GM19372 (cell line): ENCODE measurements at regions not wholly inside any gene's neighbourhood (a gene's known extent, or its start where the extent isn't known, plus 50 kb on each side); places are given as distances from the start of the nearest gene placed in this dataset.
"Not testable (repeated sequence)": the region's sequence is repeated elsewhere in the genome, so short reads cannot be mapped to it uniquely, and the experiment has no call there.

Experiments
- ATAC-seq: cut with Tn5 transposase; IDR thresholded peaks from one replicate; pipeline ENCODE4 v1.9.1; 2021; ENCODE audit warnings: mild to moderate bottlenecking, low read depth, moderate library complexity; ENCODE audit not compliant: unreplicated experiment

DNA sequence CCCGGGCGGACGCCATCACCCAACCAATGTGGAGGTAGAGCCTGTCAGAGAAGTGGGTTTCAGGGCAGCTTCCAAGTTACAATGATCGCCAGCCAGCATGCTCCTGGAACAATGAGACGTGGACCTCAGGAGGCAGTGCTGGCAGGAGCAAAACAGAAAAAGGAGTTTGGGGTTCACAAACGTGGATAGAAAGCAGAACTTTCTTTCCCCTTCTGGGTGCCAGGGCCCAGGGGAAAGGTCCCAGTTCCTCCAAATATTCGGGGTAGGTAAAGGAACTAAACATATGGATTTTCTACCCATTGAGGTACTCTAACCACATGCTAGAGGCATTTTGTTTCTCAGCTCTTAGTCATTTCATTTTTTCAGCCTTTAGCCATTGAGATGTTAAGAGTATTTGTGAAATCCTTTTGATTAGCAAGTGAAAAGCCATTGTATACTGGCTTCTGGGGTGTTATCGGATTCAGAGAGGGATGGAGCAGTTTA is 488.4 kb upstream of the ADGRL2 start:
- no peak for ATAC-seq

DNA sequence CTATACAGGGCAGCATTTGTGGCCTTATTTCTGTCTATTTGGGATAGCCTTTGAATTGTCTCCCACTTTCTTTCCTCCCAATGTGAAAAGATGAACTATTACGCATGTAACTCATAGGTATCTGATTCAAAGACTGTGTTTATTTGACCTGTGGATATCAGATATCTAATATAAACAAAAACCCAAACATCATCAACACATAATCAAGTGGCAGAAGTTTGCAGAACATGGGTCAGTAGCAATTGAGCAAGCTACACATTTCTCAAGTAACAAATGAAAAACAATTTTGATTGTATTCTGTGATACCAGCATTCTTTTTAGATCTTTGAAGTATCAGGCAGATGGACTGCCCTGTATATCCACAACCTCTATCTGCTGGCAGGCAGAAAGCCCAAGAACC is 490.5 kb upstream of the ADGRL2 start:
- ATAC-seq: no peak

DNA sequence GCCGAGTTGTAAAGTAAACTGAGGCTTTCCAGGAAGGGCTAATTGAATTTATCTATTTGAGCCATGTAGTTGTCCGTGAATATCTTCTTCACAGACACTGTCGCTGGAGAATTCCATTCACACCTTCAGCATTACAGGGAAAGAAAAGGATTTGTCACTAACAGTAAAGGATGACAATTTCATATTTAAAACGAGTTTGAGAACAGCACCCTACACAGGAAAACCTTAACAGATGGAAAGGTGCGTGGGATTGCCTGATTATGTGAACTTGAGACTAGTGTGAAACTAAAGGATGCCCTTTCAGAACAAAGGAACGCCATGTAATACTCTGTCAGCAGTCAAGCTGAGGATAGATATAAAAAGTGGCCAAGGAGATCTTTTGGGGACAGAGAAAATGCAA is 492.5 kb upstream of the ADGRL2 start:
- ATAC-seq: no peak

DNA sequence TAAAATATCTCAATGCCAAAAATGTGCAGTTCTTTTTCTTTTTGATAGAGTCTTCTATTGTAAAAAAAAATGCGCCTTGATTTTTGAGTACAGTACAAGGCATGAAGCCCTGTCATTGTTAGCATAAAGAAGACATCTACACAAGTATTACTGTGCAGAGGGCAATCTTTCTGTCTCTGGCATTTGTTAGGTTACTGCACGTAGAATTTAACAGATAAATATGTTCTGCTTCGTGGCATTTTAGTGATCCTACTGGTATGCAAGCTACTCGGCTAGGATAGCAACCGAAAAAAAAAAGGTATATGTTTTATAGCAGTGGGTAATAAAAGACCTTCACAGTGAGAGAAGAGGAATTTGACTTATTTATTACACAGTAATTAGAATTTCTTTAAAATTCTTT is 492.9 kb upstream of the ADGRL2 start:
- no peak for ATAC-seq

DNA sequence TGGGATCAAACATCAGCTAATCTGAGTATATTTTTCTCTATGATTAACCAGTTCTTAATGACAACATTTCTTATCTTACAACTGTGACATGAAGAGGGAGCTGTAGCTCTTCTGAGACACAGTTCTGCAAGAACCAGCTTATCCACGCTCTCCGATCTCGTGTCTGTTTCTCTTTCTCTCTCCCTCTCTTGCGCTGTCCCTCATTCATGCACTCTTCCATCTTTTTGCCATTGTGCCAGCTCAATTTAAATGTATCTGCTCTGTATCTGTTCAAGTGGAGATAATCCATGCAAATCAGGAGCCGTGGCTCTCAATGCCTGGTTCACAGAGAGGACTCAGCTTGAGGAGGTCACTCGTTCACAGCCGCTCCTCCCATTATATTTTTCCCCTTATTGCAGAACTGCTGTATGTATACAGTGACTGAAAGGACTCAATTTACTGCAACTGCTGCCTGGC is 494.7 kb upstream of the ADGRL2 start:
- peak; percentile 58 for ATAC-seq

DNA sequence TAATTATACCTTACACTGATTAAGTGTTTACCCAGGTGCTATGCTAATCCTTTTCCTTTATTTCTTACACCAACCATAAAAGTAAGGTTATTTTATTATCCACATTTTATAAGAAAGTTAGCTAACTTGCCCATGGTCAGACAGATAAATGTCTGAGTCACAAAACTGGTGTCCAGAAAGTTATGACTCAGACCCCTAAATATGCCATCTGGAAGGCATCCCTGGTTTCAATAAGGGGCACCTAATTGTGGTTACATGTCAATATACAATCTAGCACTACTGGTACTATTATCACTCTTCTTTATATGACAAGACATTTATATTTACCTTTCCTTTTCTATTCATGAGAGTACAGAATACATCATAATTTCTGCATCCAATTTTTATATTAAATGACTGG is 496.5 kb upstream of the ADGRL2 start:
- no peak for ATAC-seq

DNA sequence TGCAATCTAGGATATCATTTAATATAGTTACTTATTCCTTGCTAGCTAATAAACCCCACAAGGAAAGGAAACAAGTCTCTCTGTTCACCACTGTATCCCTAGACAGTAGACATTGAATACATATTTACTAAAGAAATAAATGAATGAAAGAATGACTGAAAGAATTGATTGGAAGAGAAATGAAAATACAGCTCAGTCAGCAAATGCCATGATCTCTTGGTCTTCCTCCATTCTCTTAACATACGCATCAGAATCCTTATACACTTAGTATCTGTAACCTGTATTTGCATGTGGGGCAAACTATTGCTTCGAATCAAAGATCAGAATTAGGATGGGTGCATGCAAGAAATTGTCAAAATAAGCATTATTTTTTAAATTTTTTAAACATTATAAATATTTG is 500.8 kb upstream of the ADGRL2 start:
- ATAC-seq: no peak

DNA sequence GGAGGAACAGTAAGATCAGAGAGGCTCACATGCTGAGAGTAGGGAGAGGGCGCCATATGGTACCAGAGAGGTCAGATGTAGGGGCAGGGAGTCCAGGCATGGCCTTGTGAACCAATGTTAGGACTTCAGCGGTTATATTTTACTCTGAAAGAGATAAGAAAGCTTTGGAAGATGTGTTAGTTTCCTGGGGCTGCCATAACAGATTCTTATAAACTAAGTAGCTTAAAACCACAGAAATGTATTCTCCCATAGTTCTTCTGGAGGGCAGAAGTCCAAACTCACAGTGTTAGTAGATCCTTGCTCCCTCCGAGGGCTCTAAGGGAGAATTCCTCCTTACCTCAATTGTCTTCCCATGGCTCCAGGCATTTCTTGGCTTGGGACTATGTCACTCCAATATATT is 502.5 kb upstream of the ADGRL2 start:
- no peak for ATAC-seq

DNA sequence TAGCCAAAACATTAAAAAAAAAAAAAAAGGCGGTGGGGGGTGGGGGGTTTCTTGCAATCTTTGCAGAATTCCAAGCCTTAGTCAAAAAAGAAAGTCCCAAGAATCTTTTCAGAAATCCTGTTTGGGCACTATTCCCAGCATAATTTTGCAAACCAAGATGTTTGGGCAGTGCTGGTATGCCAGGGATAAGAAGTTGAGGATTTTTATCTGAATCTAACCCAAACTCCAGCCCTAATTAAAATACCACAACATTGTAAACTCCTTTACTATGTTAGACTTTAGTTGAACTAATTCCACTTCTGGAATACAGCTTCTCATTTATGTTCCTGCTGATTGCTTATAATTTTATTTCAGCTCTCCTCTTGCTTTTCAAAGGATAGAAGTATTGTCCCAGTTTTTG is 504.1 kb upstream of the ADGRL2 start:
- ATAC-seq: no peak

DNA sequence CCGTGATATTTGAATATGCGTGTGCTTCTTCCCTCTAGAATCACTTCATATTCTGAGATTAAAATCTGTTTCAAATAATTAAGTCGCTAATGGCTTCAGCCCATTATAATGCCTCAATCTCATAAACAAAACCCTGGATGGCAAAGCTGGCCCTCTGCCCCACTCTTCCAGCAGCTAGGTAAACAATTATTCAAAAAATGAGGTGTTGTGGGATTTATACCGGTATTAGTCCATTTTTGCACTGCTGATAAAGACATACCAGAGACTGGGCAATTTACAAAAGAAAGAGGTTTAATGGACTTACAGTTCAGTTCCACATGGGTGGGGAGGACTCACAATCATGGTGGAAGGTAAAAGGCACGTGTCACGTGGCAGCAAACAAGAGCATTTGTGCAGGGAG is 510.4 kb upstream of the ADGRL2 start:
- ATAC-seq: no peak

DNA sequence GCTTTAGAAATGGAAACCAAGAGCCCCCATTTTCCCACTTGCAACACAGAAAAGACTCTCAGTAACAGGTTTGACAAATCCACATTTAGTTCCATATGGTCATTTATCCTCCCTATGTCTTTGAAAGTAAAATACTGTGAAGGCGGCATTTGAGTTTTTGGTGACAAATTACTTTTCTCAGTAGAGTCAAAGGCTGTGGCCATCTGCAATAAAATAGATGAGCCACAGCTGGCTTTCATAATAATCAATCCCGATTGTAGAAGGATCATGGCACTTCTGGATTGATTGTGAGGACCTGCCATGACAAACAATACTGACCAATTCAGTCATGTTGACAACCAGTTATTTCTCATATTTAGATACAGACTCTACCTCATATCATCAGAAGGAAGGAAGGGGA is 512.0 kb upstream of the ADGRL2 start:
- ATAC-seq: no peak

DNA sequence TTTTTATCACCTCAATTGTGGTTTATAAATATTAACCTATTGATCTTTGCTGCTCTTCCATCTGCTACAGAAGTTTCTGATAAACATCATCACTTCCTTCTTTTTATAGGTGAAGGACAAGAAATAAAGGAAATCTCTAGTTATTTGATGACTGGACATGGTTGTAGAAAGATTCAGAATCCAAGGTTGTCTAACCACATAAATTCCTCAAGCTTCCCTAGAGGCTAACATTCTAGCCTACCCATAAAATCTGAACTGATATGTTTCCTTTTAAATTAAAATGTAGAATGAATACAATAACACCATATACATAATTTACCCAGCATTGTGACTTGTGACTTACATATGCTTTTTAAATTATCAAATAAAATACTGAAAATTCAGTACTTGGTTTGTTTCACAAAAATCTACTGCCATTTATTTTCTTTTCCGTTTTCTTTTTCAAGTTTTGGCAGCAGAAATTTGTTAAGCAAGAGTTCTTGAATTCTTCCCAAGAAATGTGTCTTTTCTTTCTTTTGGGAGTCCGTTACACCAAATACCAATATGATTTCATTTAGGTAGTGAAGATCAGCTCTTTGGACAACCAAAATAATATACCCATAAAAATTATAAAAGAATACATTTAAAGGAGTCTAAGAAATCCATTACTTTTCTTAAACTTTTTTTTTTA is 513.2 kb upstream of the ADGRL2 start:
- no peak for ATAC-seq

DNA sequence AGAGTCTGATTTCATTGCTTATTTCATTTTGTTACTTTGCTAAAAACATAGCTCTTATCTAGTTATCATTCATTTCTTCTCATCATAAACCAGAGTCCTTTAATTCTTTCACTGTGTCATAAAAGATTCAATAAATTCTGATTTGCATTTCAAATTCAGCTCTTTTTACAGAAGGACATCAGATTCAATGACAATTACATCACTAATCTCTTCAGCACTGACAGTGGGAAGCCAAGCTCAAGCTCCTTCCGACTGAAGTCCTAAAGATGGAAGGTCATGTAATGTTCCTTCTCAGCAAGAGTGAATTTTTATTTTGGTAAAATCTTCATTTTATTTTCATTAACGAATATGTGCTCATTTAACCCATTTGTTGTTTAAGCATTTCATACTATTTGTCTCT is 530.7 kb upstream of the ADGRL2 start:
- no peak for ATAC-seq

DNA sequence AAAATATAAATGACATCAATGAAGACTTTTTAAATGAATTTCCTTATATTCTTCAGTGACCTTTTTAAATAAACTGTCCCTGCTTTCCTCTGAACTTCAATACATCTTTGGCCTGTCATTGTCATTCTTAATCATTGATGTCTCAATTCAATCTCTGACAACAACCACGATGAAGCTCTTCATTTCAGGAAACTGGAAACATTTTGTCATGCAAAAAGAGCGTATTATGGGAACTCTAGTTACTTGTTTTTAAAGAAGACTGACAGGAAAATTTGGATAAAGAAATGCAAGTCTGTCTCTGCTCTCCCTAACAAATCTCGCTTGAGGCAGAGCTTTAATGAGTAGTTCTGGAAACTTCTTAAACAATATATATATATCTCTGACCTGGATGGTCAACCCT is 535.8 kb upstream of the ADGRL2 start:
- ATAC-seq: no peak

DNA sequence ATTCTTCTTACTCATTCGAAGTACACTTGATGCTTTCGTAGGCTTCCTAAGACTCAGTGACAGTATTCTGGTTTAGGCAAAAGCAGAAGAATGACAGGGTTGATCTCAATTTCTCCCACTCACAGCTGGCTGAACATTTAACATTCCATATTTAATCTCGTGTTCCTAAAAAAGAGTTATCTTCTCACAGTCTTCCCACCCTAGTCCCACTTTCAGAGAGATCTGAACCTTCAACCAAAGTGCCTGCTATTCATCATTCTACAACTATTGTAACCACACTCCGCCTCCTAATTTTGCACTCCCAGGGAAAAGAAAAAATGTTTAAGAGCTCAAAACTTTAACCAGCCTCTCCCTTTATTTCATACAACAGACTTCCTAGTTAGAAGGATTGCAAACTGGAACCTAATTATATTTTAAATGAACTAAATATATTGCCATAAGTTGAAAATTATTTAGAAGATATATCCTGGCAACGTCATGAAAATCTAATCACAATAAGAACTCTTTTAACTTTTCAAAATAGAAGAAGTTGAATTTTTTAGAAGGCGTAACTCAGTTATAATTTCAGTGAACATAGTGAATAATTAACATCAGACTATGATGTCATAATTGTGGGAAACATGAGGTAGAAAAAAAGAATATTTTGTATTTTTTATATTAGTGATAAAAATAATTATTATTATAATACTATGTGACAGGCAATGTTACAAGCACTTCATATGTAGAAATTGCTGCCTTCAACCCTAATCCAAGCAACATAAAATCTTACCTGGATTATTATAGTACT is 540.9 kb upstream of the ADGRL2 start:
- ATAC-seq: no peak

DNA sequence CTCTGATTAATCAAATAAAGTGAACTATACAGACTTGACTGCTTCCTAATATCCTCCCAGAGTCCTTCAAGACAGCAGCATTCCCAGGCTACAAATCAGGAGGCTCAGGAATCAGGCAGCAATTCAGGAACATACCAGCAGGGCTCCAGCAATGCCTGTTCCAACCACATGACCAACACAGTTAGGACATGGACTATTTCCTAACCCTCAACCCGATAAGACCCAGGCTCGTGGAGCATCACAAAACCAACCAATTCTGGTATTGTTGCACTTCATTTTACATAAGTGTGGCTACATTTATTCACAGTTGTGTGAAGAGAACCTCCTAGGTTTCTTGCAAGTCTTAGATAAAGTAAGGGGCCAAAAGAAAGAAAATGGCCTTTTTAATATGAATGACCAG is 546.2 kb upstream of the ADGRL2 start:
- ATAC-seq: no peak

DNA sequence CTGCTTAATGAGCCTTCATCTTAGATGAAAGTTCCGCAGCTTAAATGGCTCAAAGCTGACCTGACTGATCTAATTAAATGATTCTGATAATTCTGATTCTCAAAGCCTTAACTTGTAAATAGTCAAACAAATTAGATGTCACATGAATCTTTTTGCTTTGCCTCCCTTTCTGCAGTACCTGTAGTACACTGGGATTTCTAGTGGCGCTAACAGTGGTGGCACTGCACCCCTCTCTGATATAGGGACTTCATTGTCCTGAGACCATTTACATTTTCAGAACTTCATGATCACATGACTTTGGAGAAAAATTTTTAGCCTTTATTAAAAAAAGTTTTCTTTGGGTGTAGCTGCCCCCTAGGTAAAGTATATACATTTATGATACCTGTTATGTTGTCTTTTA is 546.7 kb upstream of the ADGRL2 start:
- ATAC-seq: no peak

DNA sequence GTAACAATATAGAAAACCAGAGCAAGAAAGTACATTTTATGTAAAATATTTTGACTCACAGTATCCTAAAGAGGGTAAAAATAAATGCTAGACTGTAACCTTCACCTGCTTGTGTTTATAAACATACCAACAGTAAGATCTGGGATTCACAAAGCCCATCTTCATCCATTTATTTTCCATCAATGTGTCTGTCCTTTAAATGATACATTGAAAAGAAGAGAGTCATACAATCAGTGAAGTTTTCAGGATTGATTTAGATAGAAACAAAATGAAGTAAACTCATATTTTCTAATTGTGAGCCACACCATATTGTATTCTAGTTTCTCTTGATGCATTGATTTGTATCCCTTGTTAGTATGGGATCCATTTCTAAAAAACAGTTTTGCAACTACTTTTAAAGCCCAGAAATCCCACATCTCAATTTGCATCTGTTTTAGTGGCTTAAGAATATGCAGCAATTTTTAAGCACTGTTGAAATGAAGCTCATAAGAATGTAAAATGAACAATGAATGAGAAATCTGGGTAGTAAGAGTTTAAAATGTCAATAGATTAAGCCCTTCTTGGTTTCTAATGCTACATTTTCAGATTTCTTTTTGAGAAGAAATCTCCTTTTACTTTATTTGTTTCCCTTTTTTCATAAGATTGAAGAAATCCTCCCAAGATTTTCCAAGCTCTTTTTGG is 548.1 kb upstream of the ADGRL2 start:
- no peak for ATAC-seq

DNA sequence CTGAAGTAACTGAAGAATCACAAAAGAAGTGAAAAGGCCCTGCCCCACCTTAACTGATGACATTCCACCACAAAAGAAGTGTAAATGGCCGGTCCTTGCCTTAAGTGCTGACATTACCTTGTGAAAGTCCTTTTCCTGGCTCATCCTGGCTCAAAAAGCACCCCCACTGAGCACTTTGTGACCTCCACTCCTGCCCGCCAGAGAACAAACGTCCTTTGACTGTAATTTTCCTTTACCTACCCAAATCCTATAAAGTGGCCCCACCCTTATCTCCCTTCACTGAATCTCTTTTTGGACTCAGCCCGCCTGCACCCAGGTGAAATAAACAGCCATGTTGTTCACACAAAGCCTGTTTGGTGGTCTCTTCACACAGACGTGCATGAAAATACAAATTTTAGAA is 549.9 kb upstream of the ADGRL2 start:
- ATAC-seq: not testable (repeated sequence)

DNA sequence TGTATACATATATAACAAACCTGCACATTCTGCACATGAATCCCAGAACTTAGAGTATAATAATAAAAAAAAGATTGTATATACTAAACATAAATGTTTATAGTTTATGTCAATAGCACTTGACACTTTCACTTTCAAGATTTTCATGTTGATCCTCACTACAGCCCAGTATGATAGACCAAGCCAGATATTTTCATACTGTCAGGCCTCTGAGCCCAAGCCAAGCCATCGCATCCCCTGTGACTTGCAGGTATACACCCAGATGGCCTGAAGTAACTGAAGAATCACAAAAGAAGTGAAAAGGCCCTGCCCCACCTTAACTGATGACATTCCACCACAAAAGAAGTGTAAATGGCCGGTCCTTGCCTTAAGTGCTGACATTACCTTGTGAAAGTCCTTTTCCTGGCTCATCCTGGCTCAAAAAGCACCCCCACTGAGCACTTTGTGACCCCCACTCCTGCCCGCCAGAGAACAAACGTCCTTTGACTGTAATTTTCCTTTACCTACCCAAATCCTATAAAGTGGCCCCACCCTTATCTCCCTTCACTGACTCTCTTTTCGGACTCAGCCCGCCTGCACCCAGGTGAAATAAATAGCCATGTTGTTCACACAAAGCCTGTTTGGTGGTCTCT is 555.5 kb upstream of the ADGRL2 start:
- not testable (repeated sequence) for ATAC-seq

DNA sequence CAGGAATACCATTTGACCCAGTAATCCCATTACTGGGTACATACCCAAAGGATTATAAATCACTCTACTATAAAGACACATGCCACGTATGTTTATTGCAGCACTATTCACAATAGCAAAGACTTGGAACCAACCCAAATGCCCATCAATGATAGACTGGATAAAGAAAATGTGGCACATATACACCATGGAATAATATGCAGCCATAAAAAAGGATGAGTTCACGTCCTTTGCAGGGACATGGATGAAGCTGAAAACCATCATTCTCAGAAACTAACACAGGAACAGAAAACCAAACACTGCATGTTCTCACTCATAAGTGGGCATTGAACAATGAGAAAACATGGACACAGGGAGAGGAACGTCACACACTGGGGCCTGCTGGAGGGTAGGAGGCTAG is 556.1 kb upstream of the ADGRL2 start:
- ATAC-seq: not testable (repeated sequence)
